Inferior parietal cortex (tissue), 1 donor: ENCODE measurements at regions not wholly inside any gene's neighbourhood (a gene's known extent, or its start where the extent isn't known, plus 50 kb on each side); places are given as distances from the start of the nearest gene placed in this dataset.

Source experiments
- DNase-seq: peaks from one replicate; pipeline ENCODE4 v3.0.0-alpha.2; 2016; ENCODE audit errors: extremely low spot score

GRCh38 chr1:201747261-201747660, 81.7 kb upstream of the IPO9 start:
- DNase-seq, result no peak

GRCh38 chr1:201748335-201748734, 80.6 kb upstream of the IPO9 start:
- DNase-seq, result no peak

- DNase-seq, result no peak
Measured at GRCh38 chr1:201749059-201749690, 79.8 kb upstream of the IPO9 start.

- no peak for DNase-seq
Measured at GRCh38 chr1:201750120-201750519, 78.8 kb upstream of the IPO9 start.

- no peak for DNase-seq
Measured at GRCh38 chr1:201750934-201751333, 78.0 kb upstream of the IPO9 start.

- DNase-seq, result no peak
Measured at GRCh38 chr1:201751872-201752271, 77.1 kb upstream of the IPO9 start.

- DNase-seq, result no peak
Measured at GRCh38 chr1:201752333-201752732, 76.6 kb upstream of the IPO9 start.

GRCh38 chr1:201753492-201753891, 75.5 kb upstream of the IPO9 start:
- no peak for DNase-seq

GRCh38 chr1:201754353-201754752, 74.6 kb upstream of the IPO9 start:
- no peak for DNase-seq

- no peak for DNase-seq
Measured at GRCh38 chr1:201755200-201755599, 73.8 kb upstream of the IPO9 start.

GRCh38 chr1:201756406-201756805, 72.6 kb upstream of the IPO9 start:
- no peak for DNase-seq

- DNase-seq, result no peak
Measured at GRCh38 chr1:201758499-201759050, 70.4 kb upstream of the IPO9 start.

GRCh38 chr1:201759194-201759815, 69.7 kb upstream of the IPO9 start:
- no peak for DNase-seq

- DNase-seq, result no peak
Measured at GRCh38 chr1:201760516-201760915, 68.4 kb upstream of the IPO9 start.

GRCh38 chr1:201761178-201761577, 67.8 kb upstream of the IPO9 start:
- no peak for DNase-seq

GRCh38 chr1:201761871-201762270, 67.1 kb upstream of the IPO9 start:
- DNase-seq, result no peak

- no peak for DNase-seq
Measured at GRCh38 chr1:201762381-201762780, 66.6 kb upstream of the IPO9 start.

- no peak for DNase-seq
Measured at GRCh38 chr1:201763455-201764140, 65.4 kb upstream of the IPO9 start.

GRCh38 chr1:201764166-201764565, 64.8 kb upstream of the IPO9 start:
- DNase-seq, result no peak

GRCh38 chr1:201764579-201764978, 64.4 kb upstream of the IPO9 start:
- DNase-seq, result no peak

GRCh38 chr1:201766131-201766866, 62.7 kb upstream of the IPO9 start:
- DNase-seq, result no peak

- DNase-seq, result no peak
Measured at GRCh38 chr1:201767339-201767738, 61.6 kb upstream of the IPO9 start.
